ENCODE measurements at regions not wholly inside any gene's neighbourhood (a gene's known extent, or its start where the extent isn't known, plus 50 kb on each side); places are given as distances from the start of the nearest gene placed in this dataset.

- ATAC-seq (no peak), FAIRE-seq (no peak), DNase-seq (ENCODE audit: low read depth, low spot score) (no peak)
- in situ Hi-C loops (cut with MboI) (no loop called here), intact Hi-C loops (cut with micrococcal nuclease; ENCODE audit: unreplicated experiment) (no loop called here)
- TF ChIP-seq, protein P1, sequence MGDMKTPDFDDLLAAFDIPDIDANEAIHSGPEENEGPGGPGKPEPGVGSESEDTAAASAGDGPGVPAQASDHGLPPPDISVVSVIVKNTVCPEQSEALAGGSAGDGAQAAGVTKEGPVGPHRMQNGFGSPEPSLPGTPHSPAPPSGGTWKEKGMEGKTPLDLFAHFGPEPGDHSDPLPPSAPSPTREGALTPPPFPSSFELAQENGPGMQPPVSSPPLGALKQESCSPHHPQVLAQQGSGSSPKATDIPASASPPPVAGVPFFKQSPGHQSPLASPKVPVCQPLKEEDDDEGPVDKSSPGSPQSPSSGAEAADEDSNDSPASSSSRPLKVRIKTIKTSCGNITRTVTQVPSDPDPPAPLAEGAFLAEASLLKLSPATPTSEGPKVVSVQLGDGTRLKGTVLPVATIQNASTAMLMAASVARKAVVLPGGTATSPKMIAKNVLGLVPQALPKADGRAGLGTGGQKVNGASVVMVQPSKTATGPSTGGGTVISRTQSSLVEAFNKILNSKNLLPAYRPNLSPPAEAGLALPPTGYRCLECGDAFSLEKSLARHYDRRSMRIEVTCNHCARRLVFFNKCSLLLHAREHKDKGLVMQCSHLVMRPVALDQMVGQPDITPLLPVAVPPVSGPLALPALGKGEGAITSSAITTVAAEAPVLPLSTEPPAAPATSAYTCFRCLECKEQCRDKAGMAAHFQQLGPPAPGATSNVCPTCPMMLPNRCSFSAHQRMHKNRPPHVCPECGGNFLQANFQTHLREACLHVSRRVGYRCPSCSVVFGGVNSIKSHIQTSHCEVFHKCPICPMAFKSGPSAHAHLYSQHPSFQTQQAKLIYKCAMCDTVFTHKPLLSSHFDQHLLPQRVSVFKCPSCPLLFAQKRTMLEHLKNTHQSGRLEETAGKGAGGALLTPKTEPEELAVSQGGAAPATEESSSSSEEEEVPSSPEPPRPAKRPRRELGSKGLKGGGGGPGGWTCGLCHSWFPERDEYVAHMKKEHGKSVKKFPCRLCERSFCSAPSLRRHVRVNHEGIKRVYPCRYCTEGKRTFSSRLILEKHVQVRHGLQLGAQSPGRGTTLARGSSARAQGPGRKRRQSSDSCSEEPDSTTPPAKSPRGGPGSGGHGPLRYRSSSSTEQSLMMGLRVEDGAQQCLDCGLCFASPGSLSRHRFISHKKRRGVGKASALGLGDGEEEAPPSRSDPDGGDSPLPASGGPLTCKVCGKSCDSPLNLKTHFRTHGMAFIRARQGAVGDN (IDR thresholded peaks at IDR 0.05), result no peak
- TF ChIP-seq JUNB (IDR thresholded peaks at IDR 0.05) (no peak), NR2C1 (IDR thresholded peaks at IDR 0.05) (no peak), BHLHE40 (IDR thresholded peaks at IDR 0.05; ENCODE audit: borderline replicate concordance in 1 of 2, low read depth in 2 of 2, low read length in 1 of 2) (no peak), CREB1 (IDR thresholded peaks at IDR 0.05; ENCODE audit: low read depth) (no peak)
- RAD21 ChIA-PET (ENCODE audit: unreplicated experiment), result interaction anchor here (1.9 kb wide), 1 partner anchor 11 kb away, joined by 7 read pairs; no protein-coding TSS in a partner anchor
- no TSS peak for BruUV-seq (replicated peaks)
- no peaks in the 10 kb centered on the region for H3K9me3 ChIP-seq (replicated peaks; ENCODE audit: control insufficient read depth, insufficient read depth, low read length)
- no peaks in the 10 kb centered on the region for H4K20me1 ChIP-seq (ENCODE audit: control insufficient read depth, insufficient read depth)
- no peaks in the 10 kb centered on the region for H3K4me1 ChIP-seq (ENCODE audit: control insufficient read depth, insufficient read depth, low read length)
- H3K9ac ChIP-seq (ENCODE audit: control insufficient read depth, insufficient read depth, low read length), result no peak overlapping the region
- no peak overlapping the region for H3K27ac ChIP-seq (ENCODE audit: control insufficient read depth, insufficient read depth)
- SMC1A ChIA-PET (ENCODE audit: uncharacterized antibody, unreplicated experiment), result interaction anchor here (0.9 to 2.0 kb wide), 3 partner anchors 15 to 117 kb away, joined by 3 to 7 read pairs (median 5); no protein-coding TSS in a partner anchor
- H3K36me3 ChIP-seq (ENCODE audit: control insufficient read depth in 2 of 2, insufficient read depth in 2 of 2, low read length in 1 of 2), result no peaks in the 10 kb centered on the region
- no peak overlapping the region for H3K4me3 ChIP-seq
- no peaks in the 10 kb centered on the region for H3K27me3 ChIP-seq (replicated peaks in 1 of 2; ENCODE audit: control insufficient read depth in 2 of 2, insufficient read depth in 2 of 2, low read length in 1 of 2)
- POLR2A ChIA-PET, result no interaction called here
- H3K79me2 ChIP-seq (ENCODE audit: control insufficient read depth, insufficient read depth, low read length), result no peaks in the 10 kb centered on the region
- WGBS (ENCODE audit: insufficient coverage, insufficient replicate concordance, low lambda C conversion rate, missing lambda C conversion rate), result 13% methylated on average over 7 of the region's 7 CpGs
- CTCF ChIA-PET, result no interaction called here
- H3K4me2 ChIP-seq (ENCODE audit: control insufficient read depth, insufficient read depth), result no peak overlapping the region
- no peak overlapping the region for H2AFZ ChIP-seq (ENCODE audit: control insufficient read depth, low read depth, low read length)
Observed at GRCh38 chr15:36469311-36469966, 110.0 kb upstream of the CDIN1 start.

Data from GM12878 (cell line).